ENCODE measurements at regions not wholly inside any gene's neighbourhood (a gene's known extent, or its start where the extent isn't known, plus 50 kb on each side); places are given as distances from the start of the nearest gene placed in this dataset.

DNA sequence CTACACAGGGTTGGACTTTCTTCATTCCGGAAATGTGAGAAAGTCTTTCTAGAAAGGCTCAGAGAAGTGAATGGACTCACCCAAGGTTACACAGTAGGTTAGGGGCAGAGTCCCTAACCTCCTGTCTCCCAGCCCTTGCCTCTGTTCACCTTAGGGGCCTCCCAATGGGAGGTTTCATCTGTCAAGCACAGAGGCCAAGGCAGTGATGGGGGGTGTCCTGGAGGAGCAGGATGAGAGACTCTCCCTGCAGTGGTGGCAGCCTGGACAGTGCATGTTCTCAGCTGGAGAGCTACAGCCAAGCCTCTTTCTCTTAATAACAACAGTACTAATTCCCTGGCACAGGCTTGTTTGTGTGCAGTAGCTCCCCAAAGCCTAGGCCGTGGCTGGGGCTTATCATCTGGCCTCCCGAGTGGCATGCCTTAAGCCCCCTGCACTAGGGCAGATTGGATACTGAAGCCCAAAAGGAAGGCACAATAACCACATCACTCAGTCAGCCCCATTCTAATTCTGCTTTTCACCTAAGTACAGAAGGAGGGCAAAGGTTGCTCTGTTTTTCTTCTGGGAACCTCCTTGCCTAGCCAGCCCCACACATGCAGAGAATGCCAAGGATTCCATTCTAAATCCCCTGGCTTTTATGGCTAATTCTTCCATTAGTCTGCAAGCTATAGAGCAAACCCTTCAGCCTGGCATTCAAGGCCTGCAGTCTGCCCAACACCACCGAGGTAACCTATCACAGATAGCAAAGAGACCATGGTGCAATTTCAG, 50.2 kb upstream of the XPA start:
- Mint-ChIP-seq H3K4me1 (no peaks in the 10 kb centered on the region), H3K4me3 (no peak overlapping the region), H3K36me3 (no peaks in the 10 kb centered on the region), H3K9me3 (no peaks in the 10 kb centered on the region), H3K27ac (no peak overlapping the region), H3K27me3 (peaks cover 62% of the 10 kb centered on the region)
- ATAC-seq, result no peak

- H3K36me3 Mint-ChIP-seq, result no peaks in the 10 kb centered on the region
- H3K27ac Mint-ChIP-seq, result no peak overlapping the region
- H3K4me3 Mint-ChIP-seq, result no peak overlapping the region
- no peak for ATAC-seq
- peaks cover 51% of the 10 kb centered on the region for H3K27me3 Mint-ChIP-seq
- H3K4me1 Mint-ChIP-seq, result no peaks in the 10 kb centered on the region
- no peaks in the 10 kb centered on the region for H3K9me3 Mint-ChIP-seq
Measured at GRCh38 chr9:97748525-97748924, 51.4 kb upstream of the XPA start.

DNA sequence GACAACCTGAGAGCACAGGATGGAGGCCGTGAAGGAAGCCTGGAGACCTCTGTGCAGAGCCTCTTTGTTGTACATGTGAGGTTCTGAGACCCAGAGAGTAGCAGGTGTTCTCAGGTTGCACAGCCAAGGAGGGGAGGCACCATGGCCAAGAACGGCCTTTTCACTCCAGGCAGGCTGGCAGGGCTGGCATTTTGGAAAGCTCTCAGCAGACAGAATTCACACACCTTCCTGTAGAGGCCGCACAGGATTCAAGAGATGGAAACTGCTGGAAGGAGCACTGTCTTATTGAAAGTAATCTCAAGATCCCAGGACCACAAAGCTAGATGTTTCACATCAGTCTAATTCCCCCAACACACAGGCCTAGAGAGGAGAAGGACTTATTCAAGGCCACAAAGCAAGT, 52.8 kb upstream of the XPA start:
- Mint-ChIP-seq H3K9me3 (no peaks in the 10 kb centered on the region), H3K36me3 (no peaks in the 10 kb centered on the region), H3K27me3 (peaks cover 37% of the 10 kb centered on the region), H3K4me3 (no peak overlapping the region), H3K27ac (no peak overlapping the region), H3K4me1 (no peaks in the 10 kb centered on the region)
- no peak for ATAC-seq

DNA sequence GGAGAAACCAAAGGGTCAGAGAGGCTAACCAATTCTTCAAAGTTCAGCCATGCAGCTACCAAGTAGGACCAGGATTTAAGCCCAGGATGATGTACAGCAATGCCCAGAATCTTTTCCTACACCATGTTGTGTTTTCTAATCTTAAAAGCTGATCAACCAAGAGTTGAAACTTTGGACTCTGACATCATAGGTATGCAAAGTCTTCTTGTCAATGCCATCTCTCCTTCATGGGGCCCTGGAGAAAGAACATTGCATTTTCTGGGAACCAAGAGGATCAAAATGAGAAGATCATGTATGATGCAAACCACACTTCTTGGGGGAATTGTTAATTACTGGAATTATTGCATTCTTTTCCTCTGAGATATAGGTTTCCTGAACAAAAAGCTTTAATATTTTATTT, 54.4 kb upstream of the XPA start:
- ATAC-seq, result no peak
- Mint-ChIP-seq H3K36me3 (no peaks in the 10 kb centered on the region), H3K27me3 (peaks cover 21% of the 10 kb centered on the region), H3K4me1 (no peaks in the 10 kb centered on the region), H3K9me3 (no peaks in the 10 kb centered on the region), H3K27ac (no peak overlapping the region), H3K4me3 (no peak overlapping the region)

- no peaks in the 10 kb centered on the region for H3K36me3 Mint-ChIP-seq
- H3K9me3 Mint-ChIP-seq, result no peaks in the 10 kb centered on the region
- H3K4me3 Mint-ChIP-seq, result no peak overlapping the region
- no peak for ATAC-seq
- H3K27me3 Mint-ChIP-seq, result peaks cover 14% of the 10 kb centered on the region
- H3K4me1 Mint-ChIP-seq, result no peaks in the 10 kb centered on the region
- H3K27ac Mint-ChIP-seq, result no peak overlapping the region
Measured at GRCh38 chr9:97752274-97752673, 55.1 kb upstream of the XPA start.

GRCh38 chr9:97753364-97753763, 56.2 kb upstream of the XPA start:
- Mint-ChIP-seq H3K36me3 (no peaks in the 10 kb centered on the region), H3K4me1 (no peaks in the 10 kb centered on the region), H3K27ac (no peak overlapping the region), H3K9me3 (no peaks in the 10 kb centered on the region), H3K4me3 (no peak overlapping the region), H3K27me3 (peaks cover 4% of the 10 kb centered on the region)
- no peak for ATAC-seq

DNA sequence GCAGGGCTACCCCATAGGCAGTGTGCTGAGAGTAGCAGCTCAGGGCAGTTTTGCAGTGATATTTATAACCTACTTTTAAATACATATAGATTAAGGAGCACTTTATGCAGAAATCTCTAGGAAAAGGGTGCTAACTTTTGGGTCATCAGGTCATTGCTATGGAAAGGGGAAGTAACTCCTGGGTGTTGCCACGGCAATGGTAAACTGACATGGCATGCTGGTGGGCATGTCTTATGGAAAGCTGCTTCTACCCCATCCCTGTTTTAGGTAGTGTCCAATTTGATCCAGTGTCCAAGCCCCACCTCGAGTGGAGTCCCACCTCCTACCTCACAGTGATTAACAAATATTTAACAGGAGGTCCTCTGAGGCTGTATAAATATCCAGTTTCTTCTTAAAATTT, 56.8 kb upstream of the XPA start:
- H3K4me1 Mint-ChIP-seq, result no peaks in the 10 kb centered on the region
- H3K9me3 Mint-ChIP-seq, result no peaks in the 10 kb centered on the region
- H3K27me3 Mint-ChIP-seq, result peaks cover 8% of the 10 kb centered on the region
- ATAC-seq, result no peak
- no peaks in the 10 kb centered on the region for H3K36me3 Mint-ChIP-seq
- no peak overlapping the region for H3K4me3 Mint-ChIP-seq
- no peak overlapping the region for H3K27ac Mint-ChIP-seq

- H3K9me3 Mint-ChIP-seq, result no peaks in the 10 kb centered on the region
- H3K4me1 Mint-ChIP-seq, result no peaks in the 10 kb centered on the region
- no peak for ATAC-seq
- no peak overlapping the region for H3K27ac Mint-ChIP-seq
- H3K27me3 Mint-ChIP-seq, result peaks cover 12% of the 10 kb centered on the region
- H3K4me3 Mint-ChIP-seq, result no peak overlapping the region
- no peaks in the 10 kb centered on the region for H3K36me3 Mint-ChIP-seq
Measured at GRCh38 chr9:97755618-97756267, 58.6 kb upstream of the XPA start.

DNA sequence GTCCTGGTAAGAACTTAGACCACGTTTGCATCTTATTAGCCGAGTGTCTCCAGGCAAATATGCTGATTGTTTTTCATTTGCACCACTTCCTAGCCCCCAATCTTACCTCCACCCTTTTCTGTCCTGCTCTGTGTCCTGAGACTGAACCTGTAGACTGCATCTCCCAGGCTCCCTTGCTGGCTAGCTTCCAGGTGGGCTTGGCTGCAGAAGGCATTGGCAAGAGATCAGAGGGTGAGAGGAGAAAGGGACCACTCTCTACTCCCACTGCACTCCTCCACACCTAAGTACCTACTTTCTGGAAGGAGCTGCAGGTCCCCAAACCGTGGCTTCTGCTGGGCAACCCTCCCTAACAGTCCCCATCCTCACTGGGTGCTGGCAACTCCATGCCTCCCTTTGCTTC, 59.9 kb upstream of the XPA start:
- Mint-ChIP-seq H3K27ac (no peak overlapping the region), H3K27me3 (peaks cover 25% of the 10 kb centered on the region), H3K4me3 (no peak overlapping the region), H3K4me1 (no peaks in the 10 kb centered on the region), H3K9me3 (no peaks in the 10 kb centered on the region), H3K36me3 (no peaks in the 10 kb centered on the region)
- ATAC-seq, result no peak

DNA sequence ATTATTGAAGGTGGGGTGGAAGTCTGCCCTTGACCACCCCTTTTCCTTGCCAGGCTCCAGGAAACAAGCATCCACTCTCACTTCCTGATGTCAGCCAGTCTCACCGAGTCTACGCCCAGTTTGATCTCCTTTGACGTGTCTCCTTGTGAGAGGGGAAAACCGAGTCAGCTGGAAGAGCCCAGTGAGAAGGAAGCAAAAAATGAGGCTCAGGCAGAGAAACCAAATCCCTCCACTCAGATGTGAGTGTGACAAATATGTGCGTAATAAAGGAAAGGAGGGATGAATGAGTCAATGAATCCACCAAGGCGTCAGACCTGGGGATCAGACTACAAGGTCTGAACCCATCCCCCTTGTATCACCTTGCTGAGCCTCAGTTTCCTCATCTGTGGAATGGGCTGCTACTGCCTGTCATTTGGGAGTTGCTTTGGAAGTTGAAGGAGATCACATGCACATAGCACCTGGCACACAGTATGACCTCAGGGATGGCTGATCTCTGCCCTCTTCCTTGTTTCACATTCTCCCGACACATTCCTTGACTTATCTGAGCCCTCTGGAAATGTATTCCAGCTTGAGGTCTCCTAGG, 61.3 kb upstream of the XPA start:
- no peaks in the 10 kb centered on the region for H3K36me3 Mint-ChIP-seq
- H3K4me1 Mint-ChIP-seq, result no peaks in the 10 kb centered on the region
- no peak overlapping the region for H3K4me3 Mint-ChIP-seq
- no peak overlapping the region for H3K27ac Mint-ChIP-seq
- H3K27me3 Mint-ChIP-seq, result peaks cover 39% of the 10 kb centered on the region
- no peak for ATAC-seq
- no peaks in the 10 kb centered on the region for H3K9me3 Mint-ChIP-seq

DNA sequence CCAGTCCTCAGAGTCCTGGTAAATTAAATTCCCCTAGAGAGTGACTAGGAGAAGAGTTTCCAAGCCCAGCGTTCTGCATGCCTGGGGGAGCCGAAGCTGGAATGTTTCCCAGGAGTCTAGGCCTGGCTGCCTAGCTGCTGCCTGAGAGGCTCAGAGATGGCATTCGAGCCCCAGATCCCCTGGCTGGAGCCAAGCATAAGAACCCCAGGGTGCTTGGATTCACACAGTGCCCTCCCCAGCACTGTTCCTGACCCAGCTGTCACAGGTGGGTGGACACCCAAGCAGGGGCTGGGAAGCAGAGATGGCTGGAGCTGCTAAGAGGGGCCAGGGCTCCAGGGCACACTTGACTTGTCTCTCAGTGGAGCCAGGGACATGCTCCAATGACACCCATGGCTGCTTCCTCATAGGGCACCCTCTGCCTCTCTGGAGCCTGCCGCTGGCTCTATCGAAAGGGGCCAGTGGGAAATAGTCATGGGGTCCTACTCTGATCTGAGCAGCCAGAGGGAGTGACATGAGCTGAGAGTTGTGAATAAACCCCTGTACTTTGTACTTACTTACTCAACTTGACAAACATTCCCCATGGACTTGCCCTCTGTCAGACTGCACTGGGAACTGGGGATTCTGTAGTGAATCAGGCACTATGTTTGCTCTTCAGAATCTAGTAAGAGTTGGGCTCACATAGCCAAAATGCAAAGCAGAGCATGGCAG, 62.6 kb upstream of the XPA start:
- H3K9me3 Mint-ChIP-seq, result no peaks in the 10 kb centered on the region
- H3K36me3 Mint-ChIP-seq, result no peaks in the 10 kb centered on the region
- H3K27ac Mint-ChIP-seq, result no peak overlapping the region
- H3K4me1 Mint-ChIP-seq, result no peaks in the 10 kb centered on the region
- H3K27me3 Mint-ChIP-seq, result peaks cover 41% of the 10 kb centered on the region
- no peak overlapping the region for H3K4me3 Mint-ChIP-seq
- no peak for ATAC-seq

DNA sequence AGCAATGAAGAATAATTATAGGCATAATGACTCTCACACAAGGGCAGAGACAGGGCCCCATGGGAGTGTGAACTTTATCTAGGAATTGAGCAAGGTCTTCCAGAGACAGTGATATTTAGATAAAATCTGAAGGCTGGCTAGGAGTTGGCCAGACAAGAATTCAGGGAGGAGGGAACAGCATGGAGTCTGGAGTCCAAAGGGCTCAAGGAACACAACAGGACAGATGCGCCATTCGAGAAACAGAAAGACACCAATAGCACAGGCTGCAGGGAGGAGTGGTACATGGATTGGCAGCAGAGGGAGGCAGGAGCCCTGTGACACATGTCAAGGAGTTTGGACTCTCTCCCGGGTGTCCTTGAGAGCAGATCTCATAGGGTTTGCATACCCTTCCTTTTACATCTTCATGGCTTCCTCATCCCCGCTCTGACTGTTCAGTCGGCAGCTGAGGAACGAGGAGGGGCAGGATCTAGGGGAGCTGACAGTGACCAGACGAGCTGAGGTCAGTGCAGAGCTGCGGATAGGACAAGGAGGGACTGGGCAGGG, 64.0 kb upstream of the XPA start:
- Mint-ChIP-seq H3K36me3 (no peaks in the 10 kb centered on the region), H3K4me3 (no peak overlapping the region), H3K27me3 (peaks cover 41% of the 10 kb centered on the region), H3K9me3 (no peaks in the 10 kb centered on the region), H3K27ac (no peak overlapping the region), H3K4me1 (no peaks in the 10 kb centered on the region)
- ATAC-seq, result no peak

DNA sequence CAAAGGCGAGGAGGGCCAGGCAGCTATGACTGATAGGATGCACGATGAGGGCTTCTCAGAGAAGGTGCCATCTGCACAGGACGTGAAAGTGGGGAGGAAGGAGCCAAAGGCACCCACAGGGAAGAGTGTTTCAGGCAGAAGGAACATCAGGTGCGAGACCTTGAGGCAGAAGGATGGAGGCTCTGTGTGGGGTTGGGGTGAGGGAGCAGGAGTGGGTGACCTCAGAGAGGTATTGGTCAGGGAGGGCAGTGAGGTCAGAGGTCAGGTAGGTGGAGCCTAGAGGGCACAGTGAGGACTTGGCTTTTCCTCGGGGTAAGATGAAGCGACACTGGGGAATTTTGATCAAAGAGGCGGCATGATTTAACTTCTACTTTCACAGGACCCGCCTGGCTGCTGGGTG, 64.7 kb upstream of the XPA start:
- Mint-ChIP-seq H3K36me3 (no peaks in the 10 kb centered on the region), H3K9me3 (no peaks in the 10 kb centered on the region), H3K27ac (no peak overlapping the region), H3K27me3 (peaks cover 41% of the 10 kb centered on the region), H3K4me1 (no peaks in the 10 kb centered on the region), H3K4me3 (no peak overlapping the region)
- no peak for ATAC-seq

GRCh38 chr9:97763874-97764273, 66.7 kb upstream of the XPA start:
- Mint-ChIP-seq H3K27ac (no peak overlapping the region), H3K4me3 (no peak overlapping the region), H3K4me1 (no peaks in the 10 kb centered on the region), H3K36me3 (no peaks in the 10 kb centered on the region), H3K9me3 (no peaks in the 10 kb centered on the region), H3K27me3 (peaks cover 35% of the 10 kb centered on the region)
- ATAC-seq, result no peak

- no peak for ATAC-seq
- H3K27me3 Mint-ChIP-seq, result peaks cover 46% of the 10 kb centered on the region
- H3K36me3 Mint-ChIP-seq, result no peaks in the 10 kb centered on the region
- H3K27ac Mint-ChIP-seq, result no peak overlapping the region
- H3K9me3 Mint-ChIP-seq, result no peaks in the 10 kb centered on the region
- H3K4me1 Mint-ChIP-seq, result no peaks in the 10 kb centered on the region
- no peak overlapping the region for H3K4me3 Mint-ChIP-seq
Measured at GRCh38 chr9:97766092-97766491, 69.0 kb upstream of the XPA start.
